IMR-90 (cell line): ENCODE measurements at regions not wholly inside any gene's neighbourhood (a gene's known extent, or its start where the extent isn't known, plus 50 kb on each side); places are given as distances from the start of the nearest gene placed in this dataset.

Experiments used
- ATAC-seq: fragments of 200-7000 bp; cut with Tn5 transposase; 2 replicates; pipeline ENCODE4 v1.9.1; 2020; ENCODE audit warnings: low read depth, mild to moderate bottlenecking, moderate library complexity
- BruUV-seq: library from RNA; stranded (reverse); fragments of 400-500 nt; replicated peaks from 2 replicates; lab custom pipeline; 2021; lab: Mats Ljungman, UMichigan
- CTCF ChIA-PET: fragments of 300-600 bp; formaldehyde crosslinking; extraction: SDS; loops from one replicate; lab custom pipeline; 2021; ENCODE audit warnings: antibody characterized with exemption; lab: Yijun Ruan, JAX
- POLR2A ChIA-PET: fragments of 300-600 bp; sonication (Branson Sonifier 250); formaldehyde crosslinking; loops from one replicate; lab custom pipeline; 2022; ENCODE audit warnings: antibody characterized with exemption; ENCODE audit not compliant: unreplicated experiment; lab: Charles Lee
- DNase-seq: peaks from one replicate; pipeline ENCODE4 v3.0.0; 2013
- H2AFZ ChIP-seq: replicated peaks from 2 replicates; pipeline ENCODE3; 2013; ENCODE audit warnings: low read length, mild to moderate bottlenecking; ENCODE audit not compliant: poor library complexity
- H2AK5ac ChIP-seq: 2 replicates; pipeline ENCODE4 v1.6.1; 2013; ENCODE audit warnings: low read depth, low read length, inconsistent platforms
- H2AK9ac ChIP-seq: replicated peaks from 2 replicates; pipeline ENCODE3; 2013; ENCODE audit warnings: mild to moderate bottlenecking, low read depth, low read length, moderate library complexity; ENCODE audit not compliant: poor library complexity
- H2BK120ac ChIP-seq: 2 replicates; pipeline ENCODE4 v1.6.1; 2013; ENCODE audit warnings: low read depth, low read length, inconsistent platforms
- H2BK15ac ChIP-seq: 3 replicates; pipeline ENCODE4 v1.6.1; 2013; ENCODE audit warnings: low read depth, low read length, inconsistent platforms
- H2BK20ac ChIP-seq: 2 replicates; pipeline ENCODE4 v1.6.1; 2013; ENCODE audit warnings: low read depth, mild to moderate bottlenecking, inconsistent platforms, low read length, moderate library complexity
- H2BK5ac ChIP-seq: 2 replicates; pipeline ENCODE4 v1.6.1; 2013; ENCODE audit warnings: mild to moderate bottlenecking, low read depth, low read length, inconsistent platforms; ENCODE audit not compliant: poor library complexity, severe bottlenecking
- H3K14ac ChIP-seq: replicated peaks from 2 replicates; pipeline ENCODE4 v1.6.1; 2013; ENCODE audit warnings: low read depth, low read length, inconsistent platforms
- H3K18ac ChIP-seq: 2 replicates; pipeline ENCODE4 v1.6.1; 2013; ENCODE audit warnings: low read depth, low read length, control low read depth
- H3K23ac ChIP-seq: 2 replicates; pipeline ENCODE4 v1.6.1; 2013; ENCODE audit warnings: low read depth, low read length, inconsistent platforms
- H3K27ac ChIP-seq: 2 replicates; pipeline ENCODE4 v1.5.1; 2013; ENCODE audit warnings: mild to moderate bottlenecking, control low read depth, low read length; ENCODE audit not compliant: insufficient read depth
- H3K27me3 ChIP-seq: 2 replicates; pipeline ENCODE4 v1.6.1; 2013; ENCODE audit warnings: low read length; ENCODE audit not compliant: control insufficient read depth, insufficient read depth
- H3K36me3 ChIP-seq: 2 replicates; pipeline ENCODE4 v1.6.1; 2013; ENCODE audit warnings: low read length, mixed read lengths; ENCODE audit not compliant: control insufficient read depth, insufficient read depth
- H3K4ac ChIP-seq: 2 replicates; pipeline ENCODE4 v1.6.1; 2013; ENCODE audit warnings: low read depth, low read length, inconsistent platforms
- H3K4me1 ChIP-seq: 2 replicates; pipeline ENCODE4 v1.6.1; 2013; ENCODE audit warnings: low read length, mixed read lengths; ENCODE audit not compliant: control insufficient read depth, insufficient read depth
- H3K4me2 ChIP-seq: 2 replicates; pipeline ENCODE4 v1.6.1; 2013; ENCODE audit warnings: low read depth, mild to moderate bottlenecking, control low read depth, low read length, moderate library complexity
- H3K4me3 ChIP-seq: 2 replicates; pipeline ENCODE4 v1.5.1; 2013; ENCODE audit warnings: low read depth, mild to moderate bottlenecking, control low read depth, low read length, moderate library complexity; ENCODE audit not compliant: insufficient read depth
- H3K56ac ChIP-seq: 2 replicates; pipeline ENCODE4 v1.6.1; 2013; ENCODE audit warnings: low read length, inconsistent platforms; ENCODE audit not compliant: insufficient read depth; ENCODE audit errors: extremely low read depth
- H3K79me1 ChIP-seq, 2 experiments: 2 replicates each; pipeline ENCODE4 v1.6.1; 2013; ENCODE audit warnings: low read length in 2 of 2, inconsistent platforms in 1 of 2, low read depth in 1 of 2
- H3K9ac ChIP-seq: 2 replicates; pipeline ENCODE4 v1.6.1; 2013; ENCODE audit warnings: low read depth, low read length, control low read depth
- H3K9me1 ChIP-seq: 2 replicates; pipeline ENCODE4 v1.6.1; 2013; ENCODE audit warnings: low read length, inconsistent platforms; ENCODE audit not compliant: insufficient read depth
- H3K9me3 ChIP-seq: 2 replicates; pipeline ENCODE4 v1.6.1; 2013; ENCODE audit warnings: low read length; ENCODE audit not compliant: control insufficient read depth, insufficient read depth
- H4K20me1 ChIP-seq: 2 replicates; pipeline ENCODE4 v1.6.1; 2013; ENCODE audit warnings: low read length, inconsistent platforms; ENCODE audit not compliant: insufficient read depth
- H4K5ac ChIP-seq: 2 replicates; pipeline ENCODE4 v1.6.1; 2013; ENCODE audit warnings: mild to moderate bottlenecking, low read depth, low read length, control low read depth
- H4K8ac ChIP-seq, 2 experiments: 2 replicates each; pipeline ENCODE4 v1.6.1; 2013; ENCODE audit warnings: low read depth in 2 of 2, low read length in 2 of 2, control low read depth in 1 of 2, inconsistent platforms in 1 of 2
- H4K91ac ChIP-seq: 2 replicates; pipeline ENCODE4 v1.6.1; 2013; ENCODE audit warnings: low read depth, low read length, inconsistent platforms; ENCODE audit not compliant: insufficient read depth
- FOS ChIP-seq: fragments of 150-350 bp; IDR thresholded peaks from 2 replicates; pipeline ENCODE4 v1.6.1; 2016; ENCODE audit warnings: low read depth, low read length
- MAZ ChIP-seq: IDR thresholded peaks from 2 replicates; pipeline ENCODE4 v1.6.1; 2012; ENCODE audit warnings: low read depth, mild to moderate bottlenecking, low read length, improper control_type of control experiment, moderate library complexity, borderline replicate concordance
- MXI1 ChIP-seq: IDR thresholded peaks from 2 replicates; pipeline ENCODE4 v1.6.1; 2012; ENCODE audit warnings: low read depth, mild to moderate bottlenecking, low read length, moderate library complexity, borderline replicate concordance
- POLR2A ChIP-seq: IDR thresholded peaks from 2 replicates; pipeline ENCODE4 v1.6.1; 2012; ENCODE audit warnings: mild to moderate bottlenecking, low read depth, low read length
- RCOR1 ChIP-seq: IDR thresholded peaks from 2 replicates; pipeline ENCODE4 v1.6.1; 2012; ENCODE audit warnings: mild to moderate bottlenecking, low read length, improper control_type of control experiment; ENCODE audit not compliant: insufficient replicate concordance
- WGBS, 2 experiments: methylation state at CpG; one replicate each; pipeline versions ENCODE4 v1.1.5 to v1.1.7; 2013; ENCODE audit warnings: missing lambda C conversion rate in 2 of 2; ENCODE audit not compliant: insufficient read length in 1 of 2; ENCODE audit errors: extremely low coverage in 2 of 2; 5-methylcytosine and 5-hydroxymethylcytosine counted together
- dilution Hi-C: fragments of 300-500 bp; cut with HindIII; formaldehyde crosslinking; loops from one replicate; pipeline ENCODE4 v1.14.3; 2018; ENCODE audit warnings: low sequenced_read_pairs; ENCODE audit not compliant: unreplicated experiment
- in situ Hi-C: fragments of 300-500 bp; cut with MboI; formaldehyde crosslinking; loops from 3 replicates; pipeline ENCODE4 v1.14.3; 2019; ENCODE audit warnings: low sequenced_read_pairs, inconsistent platforms, mixed read lengths
- intact Hi-C: fragments of 100-400 bp; cut with micrococcal nuclease; formaldehyde crosslinking; loops from 2 replicates; pipeline ENCODE4 v1.10.0; 2022
- TF ChIP-seq, protein P1 (sequence below): conservative IDR thresholded peaks from 2 replicates; pipeline ENCODE4 v1.5.1; 2012; ENCODE audit warnings: mild to moderate bottlenecking, low read depth, low read length, improper control_type of control experiment
- TF ChIP-seq, protein P2 (sequence below): fragments of 150-350 bp; IDR thresholded peaks from 2 replicates; pipeline ENCODE4 v1.6.1; 2017; ENCODE audit warnings: mild to moderate bottlenecking, antibody characterized with exemption, low read length, low read depth
- TF ChIP-seq, protein P3 (sequence below): fragments of 150-350 bp; IDR thresholded peaks from 2 replicates; pipeline ENCODE4 v1.6.1; 2016; ENCODE audit warnings: low read depth, mild to moderate bottlenecking, low read length, moderate library complexity, borderline replicate concordance

DNA sequence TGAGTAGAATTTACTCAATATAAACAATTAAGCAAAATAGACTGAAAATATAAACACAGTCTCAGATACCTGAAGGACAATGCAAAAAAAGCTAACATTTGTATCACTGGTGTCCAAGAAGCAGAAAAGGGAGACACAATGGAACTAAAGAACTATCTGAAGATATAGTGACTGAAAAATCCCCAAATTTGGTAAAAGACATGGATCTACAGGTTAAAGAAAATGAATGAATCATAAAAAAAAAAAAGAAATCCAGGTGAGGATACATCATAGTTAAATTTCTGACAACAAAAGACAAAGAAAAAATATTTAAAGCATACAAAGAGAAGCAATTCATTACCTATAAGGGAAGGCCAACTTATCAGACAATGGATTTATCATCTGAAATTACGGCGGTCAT, 114.7 kb upstream of the PPP1R3A start:
- POLR2A ChIA-PET: no interaction called here
- Histone ChIP-seq H3K27ac (no peak overlapping the region), H3K23ac (no peak overlapping the region), H3K4me3 (no peak overlapping the region), H3K4me1 (no peaks in the 10 kb centered on the region), H3K14ac (no peak overlapping the region), H2AK9ac (no peak overlapping the region), H2BK20ac (no peak overlapping the region), H3K36me3 (no peaks in the 10 kb centered on the region), H3K9me1 (no peaks in the 10 kb centered on the region), H3K9me3 (no peaks in the 10 kb centered on the region), H4K5ac (no peak overlapping the region), H3K18ac (no peak overlapping the region), H2AFZ (no peak overlapping the region), H2AK5ac (no peak overlapping the region), H4K8ac (no peak overlapping the region), H4K91ac (no peak overlapping the region), H3K4ac (no peak overlapping the region), H2BK120ac (no peak overlapping the region), H3K4me2 (no peak overlapping the region), H3K27me3 (no peaks in the 10 kb centered on the region), H3K56ac (no peak overlapping the region), H4K20me1 (no peaks in the 10 kb centered on the region), H3K9ac (no peak overlapping the region), H2BK15ac (no peak overlapping the region), H3K79me1 (no peaks in the 10 kb centered on the region), H2BK5ac (no peak overlapping the region)
- dilution Hi-C loops (no loop called here), intact Hi-C loops (no loop called here), in situ Hi-C loops (no loop called here)
- WGBS, 2 experiments: no CpG with 5 or more reads among the region's 2 CpGs
- BruUV-seq: no TSS peak
- CTCF ChIA-PET: no interaction called here
- TF ChIP-seq, protein P1, sequence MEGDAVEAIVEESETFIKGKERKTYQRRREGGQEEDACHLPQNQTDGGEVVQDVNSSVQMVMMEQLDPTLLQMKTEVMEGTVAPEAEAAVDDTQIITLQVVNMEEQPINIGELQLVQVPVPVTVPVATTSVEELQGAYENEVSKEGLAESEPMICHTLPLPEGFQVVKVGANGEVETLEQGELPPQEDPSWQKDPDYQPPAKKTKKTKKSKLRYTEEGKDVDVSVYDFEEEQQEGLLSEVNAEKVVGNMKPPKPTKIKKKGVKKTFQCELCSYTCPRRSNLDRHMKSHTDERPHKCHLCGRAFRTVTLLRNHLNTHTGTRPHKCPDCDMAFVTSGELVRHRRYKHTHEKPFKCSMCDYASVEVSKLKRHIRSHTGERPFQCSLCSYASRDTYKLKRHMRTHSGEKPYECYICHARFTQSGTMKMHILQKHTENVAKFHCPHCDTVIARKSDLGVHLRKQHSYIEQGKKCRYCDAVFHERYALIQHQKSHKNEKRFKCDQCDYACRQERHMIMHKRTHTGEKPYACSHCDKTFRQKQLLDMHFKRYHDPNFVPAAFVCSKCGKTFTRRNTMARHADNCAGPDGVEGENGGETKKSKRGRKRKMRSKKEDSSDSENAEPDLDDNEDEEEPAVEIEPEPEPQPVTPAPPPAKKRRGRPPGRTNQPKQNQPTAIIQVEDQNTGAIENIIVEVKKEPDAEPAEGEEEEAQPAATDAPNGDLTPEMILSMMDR: no peak
- TF ChIP-seq RCOR1: no peak
- TF ChIP-seq POLR2A: no peak
- TF ChIP-seq MAZ: no peak
- TF ChIP-seq, protein P2, sequence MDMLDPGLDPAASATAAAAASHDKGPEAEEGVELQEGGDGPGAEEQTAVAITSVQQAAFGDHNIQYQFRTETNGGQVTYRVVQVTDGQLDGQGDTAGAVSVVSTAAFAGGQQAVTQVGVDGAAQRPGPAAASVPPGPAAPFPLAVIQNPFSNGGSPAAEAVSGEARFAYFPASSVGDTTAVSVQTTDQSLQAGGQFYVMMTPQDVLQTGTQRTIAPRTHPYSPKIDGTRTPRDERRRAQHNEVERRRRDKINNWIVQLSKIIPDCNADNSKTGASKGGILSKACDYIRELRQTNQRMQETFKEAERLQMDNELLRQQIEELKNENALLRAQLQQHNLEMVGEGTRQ: no peak
- TF ChIP-seq FOS: no peak
- TF ChIP-seq MXI1: no peak
- TF ChIP-seq, protein P3, sequence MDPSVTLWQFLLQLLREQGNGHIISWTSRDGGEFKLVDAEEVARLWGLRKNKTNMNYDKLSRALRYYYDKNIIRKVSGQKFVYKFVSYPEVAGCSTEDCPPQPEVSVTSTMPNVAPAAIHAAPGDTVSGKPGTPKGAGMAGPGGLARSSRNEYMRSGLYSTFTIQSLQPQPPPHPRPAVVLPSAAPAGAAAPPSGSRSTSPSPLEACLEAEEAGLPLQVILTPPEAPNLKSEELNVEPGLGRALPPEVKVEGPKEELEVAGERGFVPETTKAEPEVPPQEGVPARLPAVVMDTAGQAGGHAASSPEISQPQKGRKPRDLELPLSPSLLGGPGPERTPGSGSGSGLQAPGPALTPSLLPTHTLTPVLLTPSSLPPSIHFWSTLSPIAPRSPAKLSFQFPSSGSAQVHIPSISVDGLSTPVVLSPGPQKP: no peak
- no peak for ATAC-seq
- no peak for DNase-seq
